K562 (cell line): ENCODE measurements at regions not wholly inside any gene's neighbourhood (a gene's known extent, or its start where the extent isn't known, plus 50 kb on each side); places are given as distances from the start of the nearest gene placed in this dataset.
"Not testable (repeated sequence)": the region's sequence is repeated elsewhere in the genome, so short reads cannot be mapped to it uniquely, and the experiment has no call there.

Experiments used
- ATAC-seq: fragments of 200-7000 bp; cut with Tn5 transposase; 3 replicates; pipeline ENCODE4 v1.9.1; 2020; ENCODE audit warnings: moderate library complexity
- BruUV-seq: library from RNA; stranded (reverse); fragments of 400-500 nt; replicated peaks from 2 replicates; lab custom pipeline; 2021; lab: Mats Ljungman, UMichigan
- CTCF ChIA-PET: fragments of 300-600 bp; formaldehyde crosslinking; extraction: SDS; loops from one replicate; lab custom pipeline; 2021; ENCODE audit warnings: low intra/inter-chr PET ratio; lab: Yijun Ruan, JAX
- POLR2A ChIA-PET: fragments of 300-600, 350-650 bp; sonication (Branson Sonifier 250); formaldehyde crosslinking; extraction: SDS; loops from one replicate; lab custom pipeline; 2021; ENCODE audit warnings: antibody characterized with exemption, inconsistent platforms; lab: Yijun Ruan, JAX
- DNase-seq, 4 experiments: peaks; one replicate each; pipeline versions ENCODE4 v3.0.0 to v3.0.0-alpha.2; 2011 to 2018; ENCODE audit warnings: low spot score in 3 of 4, mixed read lengths in 3 of 4; ENCODE audit errors: extremely low read depth in 1 of 4
- FAIRE-seq: peaks from 2 replicates; lab custom pipeline; 2011; peaks lifted over from hg19 to GRCh38; lab: Jason Lieb, UNC
- H2AFZ ChIP-seq: 2 replicates; pipeline ENCODE4 v1.6.0; 2011; ENCODE audit warnings: low read depth, low read length, control low read depth, inconsistent platforms
- H3K27ac ChIP-seq: fragments of 200-600 bp; 3 replicates; pipeline ENCODE4 v1.8.0; 2011; ENCODE audit warnings: low read depth, mild to moderate bottlenecking, control low read depth, inconsistent platforms, low read length, moderate library complexity, mixed read lengths; ENCODE audit errors: extremely low read depth
- H3K27me3 ChIP-seq, 2 experiments: fragments of 300-600 bp in 1 of 2; 2 replicates in 1 of 2; 3 replicates in 1 of 2; pipeline versions ENCODE4 v1.6.0 to v1.8.0; 2011; ENCODE audit warnings: inconsistent platforms in 2 of 2, low read length in 2 of 2, mild to moderate bottlenecking in 1 of 2, mixed read lengths in 1 of 2, moderate library complexity in 1 of 2; ENCODE audit not compliant: control insufficient read depth in 2 of 2, insufficient read depth in 2 of 2
- H3K36me3 ChIP-seq: fragments of 300-600 bp; 3 replicates; pipeline ENCODE4 v1.8.0; 2011; ENCODE audit warnings: mild to moderate bottlenecking, low read length, inconsistent platforms; ENCODE audit not compliant: control insufficient read depth, insufficient read depth
- H3K4me1 ChIP-seq, 2 experiments: fragments of 200-600 bp in 1 of 2; replicated peaks in 1 of 2; 2 replicates in 1 of 2; 3 replicates in 1 of 2; pipeline versions ENCODE4 v1.5.1 to v1.8.0; 2011; ENCODE audit warnings: inconsistent platforms in 2 of 2, low read length in 2 of 2, mild to moderate bottlenecking in 1 of 2, mixed read lengths in 1 of 2, moderate library complexity in 1 of 2; ENCODE audit not compliant: control insufficient read depth in 2 of 2, insufficient read depth in 2 of 2
- H3K4me2 ChIP-seq: 2 replicates; pipeline ENCODE4 v1.6.1; 2011; ENCODE audit warnings: low read length, control low read depth, inconsistent platforms, mixed read lengths; ENCODE audit not compliant: insufficient read depth
- H3K4me3 ChIP-seq: fragments of 200-600 bp; sonication (generic), shearing (Covaris generic); 2 replicates; pipeline ENCODE4 v1.5.1; 2016; ENCODE audit warnings: control low read depth, inconsistent platforms
- H3K79me2 ChIP-seq: fragments of 200-600 bp; 3 replicates; pipeline ENCODE4 v1.8.0; 2011; ENCODE audit warnings: low read length, inconsistent platforms; ENCODE audit not compliant: control insufficient read depth, insufficient read depth
- H3K9ac ChIP-seq, 2 experiments: 2 replicates each; pipeline versions ENCODE4 v1.6.0 to v1.6.1; 2011; ENCODE audit warnings: low read depth in 2 of 2, low read length in 2 of 2, control low read depth in 1 of 2, inconsistent platforms in 1 of 2, mild to moderate bottlenecking in 1 of 2, mixed read lengths in 1 of 2; ENCODE audit not compliant: insufficient read depth in 1 of 2
- H3K9me1 ChIP-seq: one replicate; pipeline ENCODE4 v1.6.0; 2011; ENCODE audit warnings: inconsistent platforms, mild to moderate bottlenecking, low read length, moderate library complexity; ENCODE audit not compliant: control insufficient read depth, insufficient read depth
- H3K9me3 ChIP-seq: replicated peaks from 2 replicates; pipeline ENCODE4 v1.5.1; 2011; ENCODE audit warnings: low read depth, low read length, inconsistent platforms; ENCODE audit not compliant: control insufficient read depth, insufficient read depth
- H4K20me1 ChIP-seq: replicated peaks from 2 replicates; pipeline ENCODE4 v1.6.1; 2011; ENCODE audit warnings: low read length, inconsistent platforms, mixed read lengths; ENCODE audit not compliant: control insufficient read depth, insufficient read depth
- ARNT ChIP-seq, 2 experiments: fragments of 450-650 bp; IDR thresholded peaks; 2 replicates each; pipeline ENCODE4 v1.6.1; 2016; ENCODE audit warnings: mild to moderate bottlenecking in 1 of 2
- BRF1 ChIP-seq: IDR thresholded peaks from 3 replicates; pipeline ENCODE4 v1.6.1; 2011; ENCODE audit warnings: borderline replicate concordance, mild to moderate bottlenecking; ENCODE audit not compliant: insufficient read length; ENCODE audit errors: extremely low read depth
- CBX8 ChIP-seq: fragments of 200-600 bp; sonication (generic); IDR thresholded peaks from 2 replicates; pipeline ENCODE4 v1.6.1; 2012; ENCODE audit warnings: borderline replicate concordance, mixed run types, low read depth, mild to moderate bottlenecking, moderate library complexity, mixed read lengths, low read length, control low read depth, inconsistent platforms; ENCODE audit not compliant: poor library complexity, severe bottlenecking; ENCODE audit errors: extremely low read depth
- DDX20 ChIP-seq: fragments of 450-650 bp; IDR thresholded peaks from 2 replicates; pipeline ENCODE4 v1.6.1; 2016; ENCODE audit warnings: missing genetic modification characterization, low read depth, mild to moderate bottlenecking, missing compliant biosample characterization, moderate library complexity
- ILK ChIP-seq: fragments of 450-650 bp; IDR thresholded peaks from 2 replicates; pipeline ENCODE4 v1.6.1; 2016; ENCODE audit warnings: missing genetic modification characterization, low read depth, mild to moderate bottlenecking, missing compliant biosample characterization, moderate library complexity, borderline replicate concordance
- LCOR ChIP-seq: sonication (generic); formaldehyde crosslinking; IDR thresholded peaks from 2 replicates; pipeline ENCODE4 v1.8.0; 2022; ENCODE audit warnings: mild to moderate bottlenecking, missing genetic modification reagents
- MIER1 ChIP-seq: fragments of 450-650 bp; IDR thresholded peaks from 2 replicates; pipeline ENCODE4 v1.6.1; 2016; ENCODE audit warnings: antibody characterized with exemption, mild to moderate bottlenecking, low read depth
- NCOA6 ChIP-seq: fragments of 450-650 bp; IDR thresholded peaks from 2 replicates; pipeline ENCODE4 v1.6.1; 2017; ENCODE audit warnings: mild to moderate bottlenecking
- POLR2B ChIP-seq: fragments of 450-650 bp; IDR thresholded peaks from 2 replicates; pipeline ENCODE4 v1.6.1; 2018; ENCODE audit warnings: low read depth; ENCODE audit not compliant: partially characterized antibody
- ZFX ChIP-seq: sonication (generic); formaldehyde crosslinking; IDR thresholded peaks from 2 replicates; pipeline ENCODE4 v1.8.0; 2022; ENCODE audit warnings: mild to moderate bottlenecking, missing genetic modification reagents, moderate library complexity
- ZNF133 ChIP-seq: fragments of 250-450 bp; sonication (Bioruptor Pico); IDR thresholded peaks from 2 replicates; pipeline ENCODE4 v1.4.0; 2020; ENCODE audit warnings: mild to moderate bottlenecking
- ZNF224 ChIP-seq: sonication (generic); formaldehyde crosslinking; IDR thresholded peaks from 2 replicates; pipeline ENCODE4 v1.8.0; 2022; ENCODE audit warnings: mild to moderate bottlenecking, missing genetic modification reagents
- ZNF239 ChIP-seq: fragments of 250-450 bp; sonication (Bioruptor Pico); IDR thresholded peaks from 2 replicates; pipeline ENCODE4 v1.4.0; 2020; ENCODE audit warnings: mild to moderate bottlenecking
- ZNF583 ChIP-seq: fragments of 250-450 bp; sonication (Bioruptor Pico); IDR thresholded peaks from 2 replicates; pipeline ENCODE4 v1.4.0; 2020
- ZSCAN32 ChIP-seq: fragments of 450-650 bp; formaldehyde crosslinking; IDR thresholded peaks from 2 replicates; pipeline ENCODE4 v1.4.0; 2020; ENCODE audit warnings: mild to moderate bottlenecking, moderate library complexity
- WGBS: fragments of 100-300 bp; shearing (Covaris generic); methylation state at CpG from one replicate; pipeline ENCODE4 v1.1.6; 2016; ENCODE audit warnings: low coverage, mixed read lengths; ENCODE audit not compliant: insufficient coverage; ENCODE audit errors: missing lambda C conversion rate; 5-methylcytosine and 5-hydroxymethylcytosine counted together
- in situ Hi-C: fragments of 300-500 bp; cut with MboI; formaldehyde crosslinking; loops from 4 replicates; pipeline ENCODE4 v1.15.0; 2018; ENCODE audit warnings: inconsistent platforms, mixed read lengths
- intact Hi-C: fragments of 100-400 bp; cut with micrococcal nuclease; formaldehyde crosslinking; loops from 2 replicates; pipeline ENCODE4 v1.14.2; 2022

GRCh38 chr18:66895631-66896030 is 291.7 kb upstream of the CDH19 start (continued):
- no peak for TF ChIP-seq CBX8
- no peak for TF ChIP-seq NCOA6
- no peak for TF ChIP-seq ZNF224 (CRISPR knock-in tag)
- TF ChIP-seq ILK (tag), result no peak
- no peak for TF ChIP-seq ZFX (CRISPR knock-in tag)
- TF ChIP-seq LCOR (CRISPR knock-in tag), result no peak
- no peak for TF ChIP-seq ZSCAN32 (CRISPR knock-in tag)
- no peak for TF ChIP-seq ZNF239 (CRISPR knock-in tag)
- no peak for TF ChIP-seq POLR2B

GRCh38 chr18:66894851-66895250 is 291.0 kb upstream of the CDH19 start:
- CTCF ChIA-PET, result no interaction called here
- no peaks in the 10 kb centered on the region for H3K9me1 ChIP-seq
- in situ Hi-C loops, result no loop called here
- no peaks in the 10 kb centered on the region for H3K27me3 ChIP-seq
- intact Hi-C loops, result no loop called here
- H3K27ac ChIP-seq, result no peak overlapping the region
- no peaks in the 10 kb centered on the region for H3K79me2 ChIP-seq
- no peak for TF ChIP-seq ARNT (IDR thresholded peaks at IDR 0.05)
- TF ChIP-seq ZNF583 (CRISPR knock-in tag), result no peak
- no peak for TF ChIP-seq BRF1
- TF ChIP-seq ZNF133 (CRISPR knock-in tag), result no peak
- TF ChIP-seq DDX20 (tag), result no peak
- TF ChIP-seq MIER1, result no peak
- TF ChIP-seq, all 486 proteins: peak for 0
- H3K36me3 ChIP-seq, result no peaks in the 10 kb centered on the region
- FAIRE-seq, result no peak
- WGBS, result 0% methylated on average over 1 of the region's 3 CpGs
- no peaks in the 10 kb centered on the region for H3K9me3 ChIP-seq
- H3K4me3 ChIP-seq, result no peak overlapping the region
- H3K9ac ChIP-seq, result no peak overlapping the region
- BruUV-seq, result no TSS peak
- no peaks in the 10 kb centered on the region for H3K4me1 ChIP-seq
- H2AFZ ChIP-seq, result no peak overlapping the region
- H3K4me2 ChIP-seq, result no peak overlapping the region
- no peak for ATAC-seq
- H4K20me1 ChIP-seq, result no peaks in the 10 kb centered on the region
- no peak for DNase-seq
- POLR2A ChIA-PET, result no interaction called here

GRCh38 chr18:66892388-66892787 is 288.5 kb upstream of the CDH19 start:
- POLR2A ChIA-PET, DNase-seq, H3K4me1 ChIP-seq, in situ Hi-C loops, ATAC-seq, H2AFZ ChIP-seq, CTCF ChIA-PET, BruUV-seq, H3K27ac ChIP-seq, H3K36me3 ChIP-seq, FAIRE-seq, H3K4me3 ChIP-seq, H3K9ac ChIP-seq, H3K9me1 ChIP-seq, H3K27me3 ChIP-seq, H3K4me2 ChIP-seq, H3K79me2 ChIP-seq, intact Hi-C loops, H3K9me3 ChIP-seq, H4K20me1 ChIP-seq: not testable (repeated sequence)
- 0% methylated on average over 1 of the region's 13 CpGs for WGBS
